ENCODE measurements at regions not wholly inside any gene's neighbourhood (a gene's known extent, or its start where the extent isn't known, plus 50 kb on each side); places are given as distances from the start of the nearest gene placed in this dataset.

- TF ChIP-seq TAF1 (IDR thresholded peaks at IDR 0.05; ENCODE audit: low read depth) (no peak), SMC3 (conservative IDR thresholded peaks at IDR 0.05; ENCODE audit: poor library complexity) (no peak), EZH2 (IDR thresholded peaks at IDR 0.05; ENCODE audit: borderline replicate concordance, insufficient read depth, low read length, poor library complexity, severe bottlenecking) (no peak), REST (IDR thresholded peaks at IDR 0.05; ENCODE audit: borderline replicate concordance) (no peak), RAD21 (conservative IDR thresholded peaks at IDR 0.05) (no peak), MXI1 (conservative IDR thresholded peaks at IDR 0.05; ENCODE audit: poor library complexity, severe bottlenecking) (no peak), EP300 (conservative IDR thresholded peaks at IDR 0.05; ENCODE audit: poor library complexity, severe bottlenecking) (no peak)
- TF ChIP-seq, protein P1, sequence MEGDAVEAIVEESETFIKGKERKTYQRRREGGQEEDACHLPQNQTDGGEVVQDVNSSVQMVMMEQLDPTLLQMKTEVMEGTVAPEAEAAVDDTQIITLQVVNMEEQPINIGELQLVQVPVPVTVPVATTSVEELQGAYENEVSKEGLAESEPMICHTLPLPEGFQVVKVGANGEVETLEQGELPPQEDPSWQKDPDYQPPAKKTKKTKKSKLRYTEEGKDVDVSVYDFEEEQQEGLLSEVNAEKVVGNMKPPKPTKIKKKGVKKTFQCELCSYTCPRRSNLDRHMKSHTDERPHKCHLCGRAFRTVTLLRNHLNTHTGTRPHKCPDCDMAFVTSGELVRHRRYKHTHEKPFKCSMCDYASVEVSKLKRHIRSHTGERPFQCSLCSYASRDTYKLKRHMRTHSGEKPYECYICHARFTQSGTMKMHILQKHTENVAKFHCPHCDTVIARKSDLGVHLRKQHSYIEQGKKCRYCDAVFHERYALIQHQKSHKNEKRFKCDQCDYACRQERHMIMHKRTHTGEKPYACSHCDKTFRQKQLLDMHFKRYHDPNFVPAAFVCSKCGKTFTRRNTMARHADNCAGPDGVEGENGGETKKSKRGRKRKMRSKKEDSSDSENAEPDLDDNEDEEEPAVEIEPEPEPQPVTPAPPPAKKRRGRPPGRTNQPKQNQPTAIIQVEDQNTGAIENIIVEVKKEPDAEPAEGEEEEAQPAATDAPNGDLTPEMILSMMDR (IDR thresholded peaks at IDR 0.05; ENCODE audit: poor library complexity, severe bottlenecking) = no peak
- Histone ChIP-seq H3K4me2 (ENCODE audit: low read length) (no peak overlapping the region), H3F3A (ENCODE audit: insufficient read depth, low read length, poor library complexity, severe bottlenecking) (no peaks in the 10 kb centered on the region)
Measured at GRCh38 chr1:228917755-228918154, 182.5 kb downstream of the RHOU start.

GRCh38 chr1:228918335-228918734 is 183.1 kb downstream of the RHOU start:
- Histone ChIP-seq H2AFZ (ENCODE audit: low read depth, low read length) (no peak overlapping the region), H3K9me3 (ENCODE audit: low read length) (no peaks in the 10 kb centered on the region), H3K9ac (ENCODE audit: low read length) (no peak overlapping the region), H3K9me2 (ENCODE audit: insufficient read depth, low read length) (no peaks in the 10 kb centered on the region), H3K4me3 (ENCODE audit: low read length) (no peak overlapping the region), H3K79me2 (replicated peaks; ENCODE audit: insufficient read depth, low read length) (no peaks in the 10 kb centered on the region), H3K36me3 (ENCODE audit: insufficient read depth, low read length) (no peaks in the 10 kb centered on the region), H3F3A (ENCODE audit: insufficient read depth, low read length, poor library complexity, severe bottlenecking) (no peaks in the 10 kb centered on the region), H4K20me1 (ENCODE audit: insufficient read depth) (no peaks in the 10 kb centered on the region), H3K27me3 (ENCODE audit: insufficient read depth, low read depth, low read length) (no peaks in the 10 kb centered on the region), H3K27ac (ENCODE audit: low read length) (no peak overlapping the region), H3K4me2 (ENCODE audit: low read length) (no peak overlapping the region)
- TF ChIP-seq EZH2 (IDR thresholded peaks at IDR 0.05; ENCODE audit: borderline replicate concordance, insufficient read depth, low read length, poor library complexity, severe bottlenecking) (no peak), MXI1 (conservative IDR thresholded peaks at IDR 0.05; ENCODE audit: poor library complexity, severe bottlenecking) (no peak), TAF1 (IDR thresholded peaks at IDR 0.05; ENCODE audit: low read depth) (no peak), SMC3 (conservative IDR thresholded peaks at IDR 0.05; ENCODE audit: poor library complexity) (no peak), REST (IDR thresholded peaks at IDR 0.05; ENCODE audit: borderline replicate concordance) (no peak), POLR2AphosphoS5 (IDR thresholded peaks at IDR 0.05) (no peak), EP300 (conservative IDR thresholded peaks at IDR 0.05; ENCODE audit: poor library complexity, severe bottlenecking) (no peak), RAD21 (conservative IDR thresholded peaks at IDR 0.05) (no peak)
- TF ChIP-seq, protein P1 (IDR thresholded peaks at IDR 0.05; ENCODE audit: poor library complexity, severe bottlenecking) = no peak

More at GRCh38 chr1:228917755-228918154, 182.5 kb downstream of the RHOU start:
- Histone ChIP-seq H2AFZ (ENCODE audit: low read depth, low read length) (no peak overlapping the region), H3K9me2 (ENCODE audit: insufficient read depth, low read length) (no peaks in the 10 kb centered on the region), H4K20me1 (ENCODE audit: insufficient read depth) (no peaks in the 10 kb centered on the region), H3K27ac (ENCODE audit: low read length) (no peak overlapping the region), H3K36me3 (ENCODE audit: insufficient read depth, low read length) (no peaks in the 10 kb centered on the region), H3K27me3 (ENCODE audit: insufficient read depth, low read depth, low read length) (no peaks in the 10 kb centered on the region), H3K4me3 (ENCODE audit: low read length) (no peak overlapping the region), H3K9me3 (ENCODE audit: low read length) (no peaks in the 10 kb centered on the region), H3K9ac (ENCODE audit: low read length) (no peak overlapping the region), H3K79me2 (replicated peaks; ENCODE audit: insufficient read depth, low read length) (no peaks in the 10 kb centered on the region)
